Activated CD4-positive, alpha-beta memory T cell treated with anti-CD3 and anti-CD28 coated beads, Interleukin-2, amount 10 ng/mL, durations not matched to agents 7 days and 5 days (primary cell): ENCODE measurements at regions not wholly inside any gene's neighbourhood (a gene's known extent, or its start where the extent isn't known, plus 50 kb on each side); places are given as distances from the start of the nearest gene placed in this dataset.
"Not testable (repeated sequence)": the region's sequence is repeated elsewhere in the genome, so short reads cannot be mapped to it uniquely, and the experiment has no call there.

ENCODE experiments used
- CTCF ChIA-PET: fragments of 350-600 bp; sonication (Branson Sonifier 250); formaldehyde crosslinking; loops from one replicate; lab custom pipeline; 2021; ENCODE audit warnings: antibody characterized with exemption, inconsistent platforms; lab: Charles Lee
- POLR2A ChIA-PET: fragments of 350-600 bp; sonication (Branson Sonifier 250); formaldehyde crosslinking; loops from one replicate; lab custom pipeline; 2021; ENCODE audit warnings: antibody characterized with exemption; lab: Charles Lee
- DNase-seq: peaks from one replicate; pipeline ENCODE4 v3.0.0-alpha.2; 2020
- H3K27ac Mint-ChIP-seq: one replicate; pipeline ENCODE4 v1.8.0; 2021; ENCODE audit warnings: mild to moderate bottlenecking, mixed read lengths
- H3K27me3 Mint-ChIP-seq: one replicate; pipeline ENCODE4 v1.8.0; 2021; ENCODE audit warnings: mixed read lengths
- H3K36me3 Mint-ChIP-seq: one replicate; pipeline ENCODE4 v1.8.0; 2021; ENCODE audit warnings: low read depth, mixed read lengths
- H3K4me1 Mint-ChIP-seq: one replicate; pipeline ENCODE4 v1.8.0; 2021; ENCODE audit warnings: mixed read lengths
- H3K4me3 Mint-ChIP-seq: one replicate; pipeline ENCODE4 v1.8.0; 2021; ENCODE audit warnings: mild to moderate bottlenecking, mixed read lengths
- H3K9me3 Mint-ChIP-seq: one replicate; pipeline ENCODE4 v1.8.0; 2021; ENCODE audit warnings: mixed read lengths

DNA sequence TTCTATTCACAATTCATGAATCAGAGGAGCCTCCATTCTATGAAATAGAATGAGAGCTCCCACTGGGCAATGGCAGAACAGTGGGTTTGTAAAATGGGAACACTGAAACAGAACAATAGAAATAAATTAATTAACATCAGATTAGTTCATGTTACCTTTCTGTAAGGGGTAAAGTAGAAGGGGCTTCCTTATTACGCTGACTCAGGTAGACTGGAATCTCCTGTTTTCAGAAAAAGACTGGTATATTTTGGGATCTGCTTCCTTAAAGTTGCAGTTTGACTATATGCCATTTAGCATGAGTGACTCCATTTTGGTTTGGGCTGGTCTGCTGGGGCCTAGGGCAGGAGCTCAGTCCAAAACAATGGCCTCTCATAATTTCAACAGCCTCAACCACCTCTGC is 52.8 kb upstream of the ZFAND3 start:
- ChIA-PET CTCF (no interaction called here), POLR2A (no interaction called here)
- no peaks in the 10 kb centered on the region for H3K36me3 Mint-ChIP-seq
- H3K27ac Mint-ChIP-seq, result no peak overlapping the region
- no peaks in the 10 kb centered on the region for H3K9me3 Mint-ChIP-seq
- no peaks in the 10 kb centered on the region for H3K4me1 Mint-ChIP-seq
- H3K4me3 Mint-ChIP-seq, result no peak overlapping the region
- H3K27me3 Mint-ChIP-seq, result peaks cover 4% of the 10 kb centered on the region
- DNase-seq, result no peak

DNA sequence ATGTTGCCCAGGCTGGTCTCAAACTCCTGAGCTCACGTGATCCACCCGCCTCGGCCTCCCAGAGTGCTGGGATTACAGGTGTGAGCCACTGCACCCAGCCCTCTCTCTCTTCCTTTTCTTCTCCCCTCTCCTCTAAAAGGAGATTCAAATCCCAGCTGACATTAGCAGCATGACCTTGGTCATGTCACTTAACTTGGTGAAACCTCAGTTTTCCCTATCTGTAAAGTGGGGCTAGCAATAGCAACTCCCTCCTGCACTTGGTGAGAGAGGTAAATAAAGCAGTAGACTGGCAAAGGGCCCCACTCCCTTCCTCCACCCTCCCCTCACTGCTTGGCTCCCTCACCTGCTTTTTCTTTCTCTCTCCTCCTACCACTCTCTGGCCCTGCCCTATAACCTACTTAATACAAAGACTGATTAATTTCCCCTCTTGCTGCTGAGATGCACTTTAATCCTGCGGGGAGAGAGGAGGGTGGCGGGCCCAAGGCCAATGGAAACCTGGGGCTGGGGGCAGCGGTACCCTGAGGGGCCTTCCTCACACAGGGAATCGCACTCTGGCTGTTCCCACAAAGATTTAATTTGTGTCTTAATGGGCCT is 54.2 kb upstream of the ZFAND3 start:
- Mint-ChIP-seq H3K4me3 (no peak overlapping the region), H3K9me3 (no peaks in the 10 kb centered on the region), H3K4me1 (no peaks in the 10 kb centered on the region), H3K27me3 (peaks cover 4% of the 10 kb centered on the region), H3K36me3 (no peaks in the 10 kb centered on the region), H3K27ac (no peak overlapping the region)
- ChIA-PET CTCF (no interaction called here), POLR2A (no interaction called here)
- no peak for DNase-seq

DNA sequence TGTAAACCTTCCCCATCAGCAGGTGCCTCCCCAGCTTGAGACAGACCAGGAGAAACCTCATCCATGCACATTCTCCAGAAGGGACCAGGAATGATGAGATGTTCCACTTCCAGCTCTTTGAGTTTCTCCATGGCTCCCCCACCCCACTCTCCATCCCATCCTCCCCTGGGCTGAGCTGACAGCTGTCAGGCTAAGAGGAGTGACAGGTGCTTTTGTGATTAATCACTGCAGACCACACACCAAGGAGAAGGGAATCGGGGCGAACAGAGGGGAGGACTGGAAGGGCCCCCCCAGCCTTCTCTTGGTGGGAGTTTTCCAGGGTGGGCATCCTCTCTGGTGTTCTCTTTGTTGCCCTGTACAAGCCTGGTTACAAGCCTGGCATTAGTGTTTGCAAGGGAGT is 56.1 kb upstream of the ZFAND3 start:
- Mint-ChIP-seq H3K4me1 (no peaks in the 10 kb centered on the region), H3K9me3 (no peaks in the 10 kb centered on the region), H3K36me3 (no peaks in the 10 kb centered on the region), H3K27me3 (peaks cover 4% of the 10 kb centered on the region), H3K4me3 (no peak overlapping the region), H3K27ac (no peak overlapping the region)
- no peak for DNase-seq
- CTCF ChIA-PET, result no interaction called here
- POLR2A ChIA-PET, result no interaction called here

DNA sequence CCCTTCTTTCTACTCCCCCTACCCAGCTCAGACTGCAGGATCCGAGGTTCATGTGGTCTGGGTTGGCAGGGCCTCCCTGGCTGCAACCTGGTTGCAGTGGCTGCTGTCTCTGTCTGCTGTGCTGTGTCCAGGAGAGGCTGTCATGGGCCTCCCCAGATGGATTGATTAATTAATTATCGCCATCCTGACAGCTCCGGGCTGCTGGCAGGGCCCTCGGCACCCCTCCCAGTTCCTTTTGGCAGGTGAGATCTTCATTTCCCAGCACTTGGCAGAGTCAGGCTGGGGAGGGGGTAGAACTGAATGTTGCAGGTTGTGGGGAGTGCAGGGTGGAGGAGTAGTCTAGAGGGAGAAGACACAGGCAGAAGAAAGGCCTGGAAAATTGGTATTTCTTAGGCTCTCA is 56.7 kb upstream of the ZFAND3 start:
- peaks cover 4% of the 10 kb centered on the region for H3K27me3 Mint-ChIP-seq
- H3K36me3 Mint-ChIP-seq, result no peaks in the 10 kb centered on the region
- DNase-seq, result no peak
- H3K27ac Mint-ChIP-seq, result no peak overlapping the region
- H3K4me1 Mint-ChIP-seq, result no peaks in the 10 kb centered on the region
- POLR2A ChIA-PET, result no interaction called here
- no peak overlapping the region for H3K4me3 Mint-ChIP-seq
- H3K9me3 Mint-ChIP-seq, result no peaks in the 10 kb centered on the region
- CTCF ChIA-PET, result no interaction called here

DNA sequence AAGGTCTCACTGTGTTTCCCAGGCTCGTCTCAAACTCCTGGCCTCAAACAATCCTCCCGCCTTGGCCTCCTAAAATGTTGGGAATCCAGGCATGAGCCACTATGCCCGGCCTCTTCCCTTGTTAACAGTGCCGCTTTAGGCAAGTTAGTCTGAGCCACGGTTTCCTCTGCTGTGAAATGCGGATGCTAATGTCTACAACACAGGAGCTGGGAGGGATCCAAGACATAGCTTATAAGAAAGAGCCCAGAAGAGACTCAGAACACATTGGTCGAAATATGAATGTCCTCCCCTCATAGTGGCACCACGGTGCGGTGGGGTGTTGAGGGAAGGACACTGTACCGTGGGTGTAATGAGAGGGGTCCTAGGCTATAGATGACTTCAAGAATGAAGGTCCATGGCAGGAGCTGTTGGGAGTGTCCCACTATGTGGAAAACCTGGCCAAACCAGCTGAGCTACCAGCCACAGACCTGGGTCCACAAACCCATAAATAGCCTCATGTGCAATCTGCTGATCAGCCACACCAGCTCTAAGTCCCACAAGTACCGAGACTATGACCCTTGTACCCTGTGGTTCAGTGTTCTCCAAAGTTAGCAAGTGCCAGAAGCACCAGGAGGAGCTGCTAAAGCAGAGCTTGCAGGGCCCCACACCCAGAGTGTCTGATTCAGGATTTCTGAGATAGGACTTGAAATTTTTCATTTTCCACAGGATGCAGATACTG is 57.8 kb upstream of the ZFAND3 start:
- no peaks in the 10 kb centered on the region for H3K9me3 Mint-ChIP-seq
- H3K4me1 Mint-ChIP-seq, result no peaks in the 10 kb centered on the region
- CTCF ChIA-PET, result no interaction called here
- no peak for DNase-seq
- peaks cover 2% of the 10 kb centered on the region for H3K27me3 Mint-ChIP-seq
- no peaks in the 10 kb centered on the region for H3K36me3 Mint-ChIP-seq
- no peak overlapping the region for H3K27ac Mint-ChIP-seq
- H3K4me3 Mint-ChIP-seq, result no peak overlapping the region
- POLR2A ChIA-PET, result no interaction called here

DNA sequence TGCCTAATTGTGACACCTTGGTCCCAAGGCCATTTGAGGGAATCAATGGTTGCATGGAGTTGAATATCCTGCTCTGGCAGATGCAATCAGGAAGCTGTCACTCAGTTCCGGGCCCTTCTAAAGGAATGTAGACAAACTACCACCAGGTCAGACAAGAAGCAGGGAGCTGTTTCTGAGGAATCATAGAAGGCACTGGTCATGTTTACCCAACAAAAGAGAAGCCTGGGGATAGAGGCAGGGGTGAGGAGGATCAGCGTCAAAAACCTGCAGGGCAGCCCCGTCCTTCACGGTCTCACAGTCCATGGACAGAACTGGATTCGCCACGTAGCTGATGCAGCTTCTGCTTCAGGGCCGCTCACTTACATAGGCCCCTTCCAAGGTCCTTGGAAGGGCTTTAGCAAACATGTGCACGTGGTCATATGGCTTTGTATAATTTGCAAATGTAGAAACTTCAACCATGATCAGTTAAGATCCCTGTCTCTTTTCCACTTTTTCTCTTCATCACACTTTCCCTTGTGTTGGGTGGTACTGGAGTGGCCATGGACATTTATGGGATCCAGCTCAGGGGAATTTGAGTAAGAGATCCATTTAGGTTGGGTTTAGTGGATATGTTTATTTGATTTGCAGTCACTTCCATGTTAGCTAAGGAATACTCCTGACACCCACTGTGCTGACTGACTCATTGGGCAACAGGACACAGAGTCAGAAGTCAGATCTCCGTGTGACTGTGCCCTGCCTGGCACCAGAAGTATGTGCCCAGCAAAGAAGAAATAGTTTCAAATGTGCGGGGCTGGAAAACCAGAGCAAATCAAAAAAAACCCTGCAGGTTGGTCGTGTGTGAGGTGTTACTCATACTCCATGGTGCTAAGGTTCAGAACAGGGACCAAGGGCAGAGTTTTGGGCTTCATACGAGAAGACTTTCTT is 60.0 kb upstream of the ZFAND3 start:
- H3K27me3 Mint-ChIP-seq, result peaks cover 2% of the 10 kb centered on the region
- POLR2A ChIA-PET, result no interaction called here
- no peaks in the 10 kb centered on the region for H3K36me3 Mint-ChIP-seq
- H3K4me3 Mint-ChIP-seq, result no peak overlapping the region
- no peak overlapping the region for H3K27ac Mint-ChIP-seq
- no peaks in the 10 kb centered on the region for H3K4me1 Mint-ChIP-seq
- no peak for DNase-seq
- CTCF ChIA-PET, result no interaction called here
- no peaks in the 10 kb centered on the region for H3K9me3 Mint-ChIP-seq

DNA sequence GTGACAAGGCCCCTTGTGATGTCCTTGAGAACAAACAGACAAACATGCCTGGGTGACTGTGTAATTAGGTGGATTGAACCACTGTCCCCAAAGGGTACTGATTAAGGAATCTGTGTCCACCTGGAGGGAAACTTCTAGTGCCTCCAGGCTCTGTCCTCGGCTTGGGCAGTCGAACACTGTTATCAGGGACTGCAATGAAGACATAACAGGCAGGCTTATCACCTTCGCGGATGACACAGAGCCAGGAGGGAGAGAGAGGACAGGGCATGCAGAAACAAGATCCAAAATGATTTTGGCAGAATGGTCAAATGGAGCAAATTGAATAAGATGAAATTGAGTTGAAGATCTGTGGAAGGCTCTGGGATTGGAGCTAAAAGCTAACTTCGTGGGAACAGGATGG is 60.9 kb upstream of the ZFAND3 start:
- no peaks in the 10 kb centered on the region for H3K4me1 Mint-ChIP-seq
- POLR2A ChIA-PET, result no interaction called here
- no peak overlapping the region for H3K27ac Mint-ChIP-seq
- peaks cover 2% of the 10 kb centered on the region for H3K27me3 Mint-ChIP-seq
- DNase-seq, result no peak
- H3K4me3 Mint-ChIP-seq, result no peak overlapping the region
- H3K9me3 Mint-ChIP-seq, result no peaks in the 10 kb centered on the region
- CTCF ChIA-PET, result no interaction called here
- no peaks in the 10 kb centered on the region for H3K36me3 Mint-ChIP-seq

DNA sequence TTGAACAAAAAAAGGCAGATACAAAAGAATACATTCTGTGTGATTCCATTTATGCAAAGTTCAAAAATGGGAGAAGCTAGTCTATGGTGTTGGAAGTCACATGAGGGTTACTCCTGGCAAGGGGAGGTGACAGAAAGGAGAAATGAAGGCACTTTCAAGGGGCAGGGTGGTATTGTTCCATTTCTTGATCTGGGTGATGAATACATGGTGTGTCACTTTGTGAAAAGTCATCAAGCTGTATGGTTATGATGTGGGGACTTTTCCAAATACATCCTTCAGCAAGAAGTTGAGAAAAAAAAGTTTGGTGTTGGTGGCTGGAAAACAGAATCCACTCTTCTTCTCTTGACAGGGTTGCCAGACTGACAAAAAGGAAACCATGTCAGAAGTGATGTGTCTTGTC is 60.6 kb upstream of the MDGA1 start:
- H3K27ac Mint-ChIP-seq, result no peak overlapping the region
- H3K4me3 Mint-ChIP-seq, result no peak overlapping the region
- POLR2A ChIA-PET, result no interaction called here
- H3K4me1 Mint-ChIP-seq, result no peaks in the 10 kb centered on the region
- no peaks in the 10 kb centered on the region for H3K36me3 Mint-ChIP-seq
- CTCF ChIA-PET, result no interaction called here
- H3K9me3 Mint-ChIP-seq, result no peaks in the 10 kb centered on the region
- no peak for DNase-seq
- H3K27me3 Mint-ChIP-seq, result peaks cover 2% of the 10 kb centered on the region

DNA sequence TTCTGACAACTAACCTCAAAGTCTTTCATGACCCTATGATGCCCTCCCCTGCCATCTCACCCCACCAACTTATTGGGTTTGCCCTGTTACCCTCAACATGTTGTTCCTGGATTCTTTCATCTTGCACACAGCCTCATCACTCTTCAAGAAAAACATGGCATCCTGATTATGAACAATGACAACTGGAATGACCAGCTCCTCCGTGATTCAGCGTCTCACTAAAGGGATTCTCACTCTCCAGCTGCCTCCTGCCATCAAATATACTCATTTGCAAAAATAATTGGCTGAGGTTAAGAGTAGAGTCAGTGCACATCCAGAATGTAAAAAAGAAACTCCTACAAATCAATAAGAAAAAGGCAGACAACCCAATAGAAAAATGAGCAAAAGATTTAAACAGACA is 59.7 kb upstream of the MDGA1 start:
- H3K4me3 Mint-ChIP-seq, result no peak overlapping the region
- H3K36me3 Mint-ChIP-seq, result no peaks in the 10 kb centered on the region
- DNase-seq, result no peak
- no peak overlapping the region for H3K27ac Mint-ChIP-seq
- ChIA-PET CTCF (no interaction called here), POLR2A (no interaction called here)
- H3K9me3 Mint-ChIP-seq, result no peaks in the 10 kb centered on the region
- no peaks in the 10 kb centered on the region for H3K4me1 Mint-ChIP-seq
- H3K27me3 Mint-ChIP-seq, result peaks cover 2% of the 10 kb centered on the region

DNA sequence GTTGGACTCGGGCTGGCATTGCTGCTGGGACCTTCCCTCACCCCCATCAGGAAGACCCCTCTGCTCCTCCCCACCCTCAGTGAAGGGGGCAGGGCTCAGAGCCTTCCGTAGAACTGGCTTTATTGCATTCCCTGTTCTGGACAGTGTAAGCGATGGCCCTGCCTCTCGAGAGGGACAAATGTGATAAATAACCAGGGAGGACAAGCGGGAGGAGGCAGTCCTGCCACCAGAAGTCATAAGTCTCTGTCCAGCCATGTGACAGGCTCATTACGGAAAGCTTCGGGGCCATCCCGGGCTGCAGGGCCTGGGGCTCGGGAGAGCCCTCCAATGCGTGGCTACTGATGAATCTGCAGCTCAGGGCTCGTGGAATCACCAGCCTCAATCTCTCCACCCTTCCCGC is 58.5 kb upstream of the MDGA1 start:
- H3K9me3 Mint-ChIP-seq, result no peaks in the 10 kb centered on the region
- no peak overlapping the region for H3K4me3 Mint-ChIP-seq
- H3K36me3 Mint-ChIP-seq, result no peaks in the 10 kb centered on the region
- H3K27ac Mint-ChIP-seq, result no peak overlapping the region
- DNase-seq, result no peak
- peaks cover 3% of the 10 kb centered on the region for H3K27me3 Mint-ChIP-seq
- no peaks in the 10 kb centered on the region for H3K4me1 Mint-ChIP-seq
- ChIA-PET CTCF (no interaction called here), POLR2A (no interaction called here)

DNA sequence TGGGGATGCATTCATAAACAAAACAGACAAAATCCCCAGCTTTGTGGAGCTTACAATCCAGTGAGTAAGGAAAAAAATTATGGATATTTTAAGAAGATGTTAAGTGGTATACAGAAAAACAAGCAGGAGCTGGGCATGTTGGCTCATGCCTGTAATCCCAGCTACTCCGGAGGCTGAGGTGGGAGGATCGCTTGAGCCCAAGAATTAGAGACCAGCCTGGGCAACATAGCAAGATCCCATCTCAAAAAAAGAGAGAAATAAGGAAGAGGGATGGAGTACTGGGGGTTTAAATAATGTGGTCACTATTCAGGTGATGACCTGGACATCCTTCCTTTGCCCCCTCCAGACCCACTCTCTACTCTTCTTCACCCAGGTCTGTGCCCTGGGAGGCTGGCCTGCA is 55.0 kb upstream of the MDGA1 start:
- Mint-ChIP-seq H3K27ac (no peak overlapping the region), H3K4me1 (no peaks in the 10 kb centered on the region), H3K36me3 (no peaks in the 10 kb centered on the region), H3K9me3 (no peaks in the 10 kb centered on the region), H3K4me3 (no peak overlapping the region), H3K27me3 (peaks cover 3% of the 10 kb centered on the region)
- ChIA-PET CTCF (no interaction called here), POLR2A (no interaction called here)
- no peak for DNase-seq

DNA sequence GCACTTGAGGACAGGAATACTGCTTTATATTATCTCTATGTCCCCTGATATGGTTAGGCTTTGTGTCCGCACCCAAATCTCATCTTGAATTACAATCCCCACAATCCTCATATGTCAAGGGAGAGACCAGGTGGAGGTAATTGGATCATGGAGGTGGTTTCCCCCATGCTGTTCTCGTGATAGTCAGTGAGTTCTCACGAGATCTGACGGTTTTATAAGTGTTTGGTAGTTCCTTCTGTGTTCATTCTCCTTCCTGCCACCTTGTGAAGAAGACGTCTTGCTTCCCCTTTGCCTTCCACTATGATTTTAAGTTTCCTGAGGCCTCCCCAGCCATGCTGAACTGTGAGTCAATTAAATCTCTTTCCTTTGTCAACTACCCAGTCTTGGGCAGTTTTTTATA is 51.7 kb upstream of the MDGA1 start:
- H3K27ac Mint-ChIP-seq, H3K4me1 Mint-ChIP-seq, H3K27me3 Mint-ChIP-seq, CTCF ChIA-PET, H3K9me3 Mint-ChIP-seq, H3K4me3 Mint-ChIP-seq, POLR2A ChIA-PET, H3K36me3 Mint-ChIP-seq, DNase-seq: not testable (repeated sequence)

DNA sequence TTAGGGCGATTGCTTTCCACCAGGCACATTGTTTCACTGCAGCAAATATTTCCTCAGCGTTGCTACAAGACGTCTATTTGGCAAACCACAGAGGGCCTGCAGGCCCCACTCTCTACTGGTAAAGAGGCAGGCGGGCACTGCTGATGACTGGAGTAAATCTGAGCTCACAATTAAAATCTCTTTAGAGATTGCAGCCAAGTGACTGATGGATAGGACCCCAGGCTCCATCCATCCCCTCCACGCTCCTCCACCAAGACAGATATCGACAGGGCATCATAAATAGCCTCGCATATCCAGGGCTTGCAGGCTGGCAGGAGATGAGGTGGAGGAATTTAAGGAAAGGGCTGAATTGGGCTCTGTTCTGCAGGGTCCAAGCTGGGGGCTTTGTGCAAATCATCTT is 50.4 kb upstream of the MDGA1 start:
- Mint-ChIP-seq H3K36me3 (no peaks in the 10 kb centered on the region), H3K9me3 (no peaks in the 10 kb centered on the region), H3K4me3 (no peak overlapping the region), H3K27ac (no peak overlapping the region), H3K27me3 (peaks cover 3% of the 10 kb centered on the region), H3K4me1 (no peaks in the 10 kb centered on the region)
- no peak for DNase-seq
- POLR2A ChIA-PET, result no interaction called here
- CTCF ChIA-PET, result interaction anchor here (0.7 kb wide), 1 partner anchor 43 kb away, joined by 4 read pairs; no protein-coding TSS in a partner anchor
